Breast epithelium (tissue), 4 donors: ENCODE measurements at regions not wholly inside any gene's neighbourhood (a gene's known extent, or its start where the extent isn't known, plus 50 kb on each side); places are given as distances from the start of the nearest gene placed in this dataset.

Experiments used
- DNase-seq, 2 donors: peaks; one replicate each; pipeline ENCODE4 v3.0.0-alpha.2; 2019; ENCODE audit warnings: low spot score in 2 of 2
- H3K27ac ChIP-seq, 2 donors: fragments of 200-600 bp; sonication (generic) in 1 of 2; one replicate each; pipeline ENCODE4 v1.5.1; 2016 to 2019; ENCODE audit warnings: mild to moderate bottlenecking in 1 of 2
- H3K27me3 ChIP-seq, 2 donors: fragments of 200-600 bp; sonication (generic) in 1 of 2; one replicate each; pipeline versions ENCODE4 v1.5.1 to v1.6.0; 2017 to 2019; ENCODE audit warnings: control low read depth in 1 of 2, mild to moderate bottlenecking in 1 of 2
- H3K36me3 ChIP-seq: fragments of 200-600 bp; one replicate; pipeline ENCODE4 v1.5.1; 2019
- H3K4me1 ChIP-seq, 2 donors: fragments of 200-600 bp; sonication (generic); one replicate each; pipeline ENCODE4 v1.5.1; 2016 to 2019; ENCODE audit warnings: control low read depth in 1 of 2
- H3K4me3 ChIP-seq, 3 donors: fragments of 200-600 bp; sonication (generic); 1 replicate in 2 of 3; 2 replicates in 1 of 3; pipeline ENCODE4 v1.5.1; 2016 to 2019; ENCODE audit warnings: mild to moderate bottlenecking in 3 of 3, moderate library complexity in 2 of 3
- H3K9me3 ChIP-seq, 2 donors: fragments of 200-600 bp; sonication (generic) in 1 of 2; one replicate each; pipeline ENCODE4 v1.5.1; 2016 to 2019; ENCODE audit warnings: control low read depth in 1 of 2
- CTCF ChIP-seq, 3 donors: fragments of 450-650 bp; IDR thresholded peaks; one replicate each; pipeline ENCODE4 v1.5.1; 2016 to 2017; ENCODE audit warnings: antibody characterized with exemption in 3 of 3, mild to moderate bottlenecking in 3 of 3, moderate library complexity in 3 of 3
- POLR2A ChIP-seq: fragments of 450-650 bp; IDR thresholded peaks from one replicate; pipeline ENCODE4 v1.6.1; 2016; ENCODE audit warnings: antibody characterized with exemption, mild to moderate bottlenecking, moderate library complexity
- POLR2AphosphoS5 ChIP-seq, 3 donors: sonication (generic); formaldehyde crosslinking; IDR thresholded peaks; one replicate each; pipeline ENCODE4 v1.6.1; 2017; ENCODE audit warnings: antibody characterized with exemption in 3 of 3
- intact Hi-C: fragments of 100-400 bp; cut with DNase I; formaldehyde crosslinking; loops from one replicate; pipeline ENCODE4 v1.15.1; 2023; ENCODE audit warnings: low total_unique reads

- Histone ChIP-seq H3K27ac (no peak overlapping the region), H3K4me1 (no peaks in the 10 kb centered on the region), H3K9me3 (no peaks in the 10 kb centered on the region), H3K27me3 (no peaks in the 10 kb centered on the region), H3K36me3 (no peaks in the 10 kb centered on the region), H3K4me3 (no peak overlapping the region)
- TF ChIP-seq CTCF (IDR thresholded peaks at IDR 0.05), result no peak
- no peak for TF ChIP-seq POLR2A
- no peak for TF ChIP-seq POLR2AphosphoS5 (IDR thresholded peaks at IDR 0.05)
- intact Hi-C loops, result no loop called here
- no peak for DNase-seq
These were observed 171.7 kb downstream of the BACH1 start for GRCh38 chr21:29470397-29470796.

DNA sequence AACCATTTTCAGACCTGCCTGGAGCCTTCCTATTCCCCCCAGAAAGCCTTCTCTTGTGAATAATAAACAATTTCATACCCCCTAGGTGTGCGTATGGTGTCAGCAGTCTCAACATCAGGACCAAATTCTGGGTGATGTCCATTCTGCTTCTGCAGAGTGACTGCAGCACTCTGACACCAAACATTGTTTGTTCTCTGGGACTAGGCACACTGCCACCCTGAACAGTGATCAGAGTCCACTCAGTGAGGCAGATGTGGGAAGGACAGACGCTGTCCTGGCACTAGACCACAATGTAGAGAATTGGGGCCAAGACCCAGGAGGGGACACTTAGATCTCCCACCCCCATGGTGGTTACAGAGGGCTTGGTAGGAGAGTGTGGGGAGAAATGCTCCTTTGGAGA, 175.1 kb downstream of the BACH1 start:
- TF ChIP-seq CTCF (IDR thresholded peaks at IDR 0.05), result no peak
- no peak for TF ChIP-seq POLR2AphosphoS5 (IDR thresholded peaks at IDR 0.05)
- no peak for TF ChIP-seq POLR2A
- Histone ChIP-seq H3K36me3 (no peaks in the 10 kb centered on the region), H3K9me3 (no peaks in the 10 kb centered on the region), H3K27me3 (no peaks in the 10 kb centered on the region), H3K4me3 (no peak overlapping the region), H3K4me1 (no peaks in the 10 kb centered on the region), H3K27ac (no peak overlapping the region)
- intact Hi-C loops, result no loop called here
- DNase-seq, result no peak

- H3K27ac ChIP-seq, result no peak overlapping the region
- no peak overlapping the region for H3K4me3 ChIP-seq
- no peaks in the 10 kb centered on the region for H3K36me3 ChIP-seq
- H3K9me3 ChIP-seq, result no peaks in the 10 kb centered on the region
- no peaks in the 10 kb centered on the region for H3K27me3 ChIP-seq
- no peaks in the 10 kb centered on the region for H3K4me1 ChIP-seq
- TF ChIP-seq CTCF (IDR thresholded peaks at IDR 0.05) (no peak), POLR2A (no peak), POLR2AphosphoS5 (IDR thresholded peaks at IDR 0.05) (no peak)
- no peak for DNase-seq
- intact Hi-C loops, result no loop called here
These were observed 176.6 kb downstream of the BACH1 start for GRCh38 chr21:29475329-29475728.

DNA sequence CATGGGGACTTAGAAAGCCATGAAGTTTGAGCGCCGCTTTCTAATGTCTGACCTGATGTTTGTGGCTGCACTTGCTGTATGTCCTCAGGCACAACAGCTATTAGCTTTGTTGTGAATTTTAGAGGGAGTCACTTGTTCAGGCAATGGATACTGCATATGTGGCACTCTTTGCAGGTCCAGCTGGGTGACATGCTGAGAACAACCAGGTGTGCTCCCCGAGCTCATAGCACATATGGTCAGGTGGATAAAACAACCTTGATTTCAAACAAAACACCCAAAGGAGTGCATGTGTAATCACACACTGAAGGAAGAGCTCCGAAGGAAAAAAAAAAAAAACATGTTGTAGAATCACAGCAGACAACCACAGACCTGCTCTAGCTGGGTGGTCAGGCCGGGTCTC, 178.6 kb downstream of the BACH1 start:
- H3K9me3 ChIP-seq, result no peaks in the 10 kb centered on the region
- H3K4me3 ChIP-seq, result no peak overlapping the region
- TF ChIP-seq CTCF (IDR thresholded peaks at IDR 0.05) (no peak), POLR2AphosphoS5 (IDR thresholded peaks at IDR 0.05) (no peak), POLR2A (no peak)
- H3K36me3 ChIP-seq, result no peaks in the 10 kb centered on the region
- no peaks in the 10 kb centered on the region for H3K27me3 ChIP-seq
- no peaks in the 10 kb centered on the region for H3K4me1 ChIP-seq
- intact Hi-C loops, result no loop called here
- no peak overlapping the region for H3K27ac ChIP-seq
- no peak for DNase-seq

DNA sequence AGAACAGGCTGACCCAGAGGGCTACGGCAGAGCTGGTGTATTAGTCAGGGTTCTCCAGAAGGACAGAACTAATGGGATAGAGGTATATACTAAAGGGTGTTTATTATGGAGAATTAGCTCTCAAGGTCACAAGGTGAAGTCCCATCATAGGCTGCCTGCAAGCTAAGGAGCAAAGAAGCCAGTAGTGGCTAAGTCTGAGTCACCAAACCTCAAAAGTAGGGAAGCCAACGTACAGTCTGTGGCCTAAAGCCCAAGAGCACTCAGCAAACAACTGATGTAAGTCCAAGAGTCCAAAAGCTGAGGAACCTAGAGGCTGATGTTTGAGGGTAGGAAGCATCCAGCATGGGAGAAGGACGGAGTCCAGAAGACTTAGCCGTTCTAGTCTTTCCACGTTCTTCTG, 179.2 kb downstream of the BACH1 start:
- no peaks in the 10 kb centered on the region for H3K9me3 ChIP-seq
- H3K4me1 ChIP-seq, result no peaks in the 10 kb centered on the region
- DNase-seq, result no peak
- TF ChIP-seq CTCF (IDR thresholded peaks at IDR 0.05) (no peak), POLR2A (no peak), POLR2AphosphoS5 (IDR thresholded peaks at IDR 0.05) (no peak)
- H3K36me3 ChIP-seq, result no peaks in the 10 kb centered on the region
- H3K27ac ChIP-seq, result no peak overlapping the region
- no peaks in the 10 kb centered on the region for H3K27me3 ChIP-seq
- H3K4me3 ChIP-seq, result no peak overlapping the region
- intact Hi-C loops, result no loop called here
